NCI-H1436 treated with DMSO at 0.1 percent for 48 hours (cell line): ENCODE measurements at regions not wholly inside any gene's neighbourhood (a gene's known extent, or its start where the extent isn't known, plus 50 kb on each side); places are given as distances from the start of the nearest gene placed in this dataset.

ENCODE experiments used
- DNase-seq: peaks from one replicate; lab custom pipeline; 2025; lab: John Stamatoyannopoulos, UW

DNA sequence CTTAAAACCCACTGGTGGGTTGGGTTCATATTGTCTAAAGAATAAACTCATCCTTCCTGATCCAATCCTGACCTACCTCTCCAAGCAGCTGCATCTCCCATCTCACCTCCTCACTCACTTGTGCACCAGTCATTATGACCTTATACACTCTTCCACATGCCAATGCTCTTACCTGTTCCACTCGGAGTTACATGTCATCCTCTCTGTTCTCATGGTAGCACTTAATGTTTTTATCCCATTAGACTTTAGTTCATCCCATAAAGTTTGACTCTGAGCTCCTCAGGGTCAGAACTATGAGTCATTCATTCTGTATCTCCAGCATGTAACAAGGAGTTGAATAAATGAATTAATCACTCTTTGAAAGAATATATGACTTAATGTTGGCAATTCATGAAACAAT lies 330.2 kb downstream of the KLF12 start:
- no peak for DNase-seq

DNA sequence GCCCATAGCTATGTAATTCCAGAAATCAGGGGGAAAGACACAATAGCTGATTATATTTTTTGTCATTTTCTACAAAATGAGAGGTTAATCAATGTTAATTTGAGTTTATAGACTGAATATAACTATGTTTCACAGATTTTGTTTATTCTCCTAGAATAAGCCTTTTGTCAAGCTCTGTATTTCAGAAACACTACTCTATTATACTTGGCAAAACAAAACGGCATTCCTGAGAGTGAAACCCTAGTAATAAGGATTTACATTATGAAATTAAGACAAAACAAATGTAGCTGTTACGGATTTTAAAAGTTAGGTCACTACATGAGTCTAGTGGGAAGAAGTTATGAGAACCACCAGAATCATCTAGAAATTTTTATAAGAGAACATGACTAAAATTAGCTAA lies 334.2 kb downstream of the KLF12 start:
- no peak for DNase-seq

DNA sequence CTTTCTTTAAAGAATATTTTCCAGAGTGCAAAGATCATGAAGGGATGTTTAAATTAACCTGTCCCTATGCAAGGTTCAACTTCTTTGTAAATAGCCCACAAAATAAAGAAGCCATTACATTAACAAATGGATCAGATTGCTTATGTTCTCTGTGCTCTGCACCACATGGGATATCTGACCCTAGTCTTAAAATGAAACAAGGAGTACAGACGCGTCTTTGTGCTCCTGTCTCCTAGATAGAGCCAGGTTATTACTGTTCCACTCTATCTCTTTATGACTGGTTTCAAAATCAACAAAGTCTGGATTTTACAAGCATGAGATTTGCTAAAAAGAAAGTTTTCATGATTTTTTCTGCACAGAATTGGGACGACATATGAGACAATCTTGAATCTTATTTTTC lies 339.4 kb downstream of the KLF12 start:
- no peak for DNase-seq

DNA sequence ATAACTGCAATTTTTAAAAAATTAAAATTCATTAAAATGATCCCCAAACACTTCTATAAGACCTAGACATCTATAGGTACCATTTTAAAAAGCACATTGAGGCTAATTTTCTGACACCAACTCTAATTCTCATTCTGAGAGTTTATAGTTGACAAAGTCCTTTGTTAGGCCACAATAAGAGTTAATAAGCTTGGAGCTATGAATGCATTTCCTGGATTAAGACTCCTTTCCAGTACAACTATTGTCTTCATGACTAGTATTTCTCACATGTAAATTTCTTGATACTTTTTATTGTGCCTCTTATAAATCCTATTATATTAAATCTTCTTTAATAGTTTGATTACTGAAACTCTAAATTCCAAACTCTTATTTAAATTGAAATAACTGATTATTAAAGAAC lies 340.8 kb downstream of the KLF12 start:
- DNase-seq = no peak

DNA sequence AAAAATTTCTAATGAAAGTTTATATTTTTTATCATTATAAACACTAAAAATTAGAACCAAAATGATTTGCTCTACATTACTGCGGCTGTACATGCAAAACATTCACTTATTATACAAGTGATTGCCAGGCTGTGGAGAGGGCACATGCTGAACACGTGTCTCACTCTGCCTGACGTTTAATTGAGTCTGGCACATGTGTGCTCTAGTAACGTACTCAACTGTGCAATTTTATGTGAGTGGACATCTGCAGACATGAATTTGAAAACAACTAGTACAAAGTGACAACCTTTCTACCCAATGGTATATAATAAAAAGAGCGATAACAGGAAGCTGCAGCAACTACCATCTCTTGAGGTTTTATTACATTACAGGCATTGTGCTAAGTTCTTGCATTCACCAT lies 341.4 kb downstream of the KLF12 start:
- DNase-seq = no peak

DNA sequence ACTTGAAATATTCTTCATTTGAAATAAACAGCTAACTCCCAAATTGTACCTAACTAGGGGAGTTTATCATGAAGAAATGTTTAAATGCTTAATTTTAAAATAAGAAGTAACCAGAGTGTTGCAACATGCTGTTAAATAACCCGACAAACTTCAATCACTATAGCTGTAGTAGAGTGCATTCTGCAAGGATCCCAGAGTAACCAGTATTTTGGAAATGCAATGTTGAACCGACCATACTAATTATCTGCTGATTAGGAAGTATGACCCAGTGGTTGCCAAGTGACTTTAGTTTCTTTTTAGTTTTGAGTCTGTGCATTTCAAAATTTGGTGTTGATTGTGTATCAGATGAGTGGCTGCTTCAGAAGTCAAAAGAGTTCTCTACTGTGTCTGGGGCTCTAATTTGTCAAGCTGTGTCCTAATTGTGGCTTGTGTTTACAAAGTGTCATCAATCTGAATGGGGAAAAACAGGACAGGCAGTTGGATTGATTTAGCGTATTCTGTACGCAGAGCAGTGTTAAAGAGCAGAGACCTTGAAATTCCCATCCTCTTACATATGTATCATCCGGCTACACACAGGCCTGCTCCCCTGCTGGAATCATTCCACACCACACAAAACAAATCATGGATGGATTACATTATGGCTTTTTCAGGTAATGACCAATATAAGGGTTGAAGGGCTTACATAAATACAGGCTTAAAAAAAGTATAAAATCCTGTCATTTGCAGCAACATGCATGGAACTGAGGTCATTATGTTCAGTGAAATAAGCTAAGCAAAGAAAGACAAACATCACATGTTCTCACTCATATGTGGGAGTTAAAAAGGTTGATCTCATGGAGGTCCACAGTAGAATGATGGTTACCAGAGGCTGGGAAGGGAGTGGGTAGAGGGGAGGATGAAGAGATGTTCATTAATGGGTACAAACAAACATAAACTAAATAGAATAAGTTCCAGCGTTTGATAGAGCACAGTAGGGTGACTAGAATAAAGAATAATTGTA lies 351.5 kb downstream of the KLF12 start:
- DNase-seq = no peak

DNA sequence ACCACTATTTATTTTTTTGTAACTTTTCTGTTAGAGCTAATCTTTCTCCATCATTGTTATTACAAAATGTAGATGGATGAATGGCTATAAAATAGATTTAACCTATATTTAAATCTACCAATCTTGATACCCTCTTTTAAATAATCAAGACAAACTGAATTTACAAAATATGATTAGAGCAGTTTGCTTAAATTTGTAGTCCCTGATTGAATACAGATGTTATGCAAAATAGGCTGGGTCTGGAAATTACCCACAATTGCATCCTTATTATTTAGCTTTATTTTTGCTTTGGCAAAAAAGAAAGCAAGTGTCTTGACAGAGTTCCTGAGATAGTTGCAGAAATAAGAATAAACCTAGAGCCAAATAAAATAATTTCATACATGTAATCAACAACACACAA lies 352.8 kb downstream of the KLF12 start:
- no peak for DNase-seq

DNA sequence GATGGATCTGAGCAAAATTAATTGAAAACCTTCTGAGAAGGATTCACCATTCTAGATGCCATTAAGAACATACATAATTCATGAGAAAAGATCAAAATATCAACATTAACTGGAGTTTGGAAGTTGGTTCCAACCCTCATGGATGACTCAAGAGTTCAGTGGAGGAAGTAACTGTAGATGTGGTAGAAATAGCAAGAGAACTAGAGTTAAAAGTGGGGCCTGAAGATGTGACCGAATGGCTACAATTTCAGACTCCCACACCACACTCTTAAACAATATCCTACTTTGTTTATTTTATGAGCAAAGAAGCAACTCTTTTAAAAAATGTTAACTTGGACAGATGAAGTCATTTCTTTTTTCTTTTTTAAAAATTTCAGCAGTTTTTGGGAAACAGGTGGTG lies 354.3 kb downstream of the KLF12 start:
- no peak for DNase-seq

DNA sequence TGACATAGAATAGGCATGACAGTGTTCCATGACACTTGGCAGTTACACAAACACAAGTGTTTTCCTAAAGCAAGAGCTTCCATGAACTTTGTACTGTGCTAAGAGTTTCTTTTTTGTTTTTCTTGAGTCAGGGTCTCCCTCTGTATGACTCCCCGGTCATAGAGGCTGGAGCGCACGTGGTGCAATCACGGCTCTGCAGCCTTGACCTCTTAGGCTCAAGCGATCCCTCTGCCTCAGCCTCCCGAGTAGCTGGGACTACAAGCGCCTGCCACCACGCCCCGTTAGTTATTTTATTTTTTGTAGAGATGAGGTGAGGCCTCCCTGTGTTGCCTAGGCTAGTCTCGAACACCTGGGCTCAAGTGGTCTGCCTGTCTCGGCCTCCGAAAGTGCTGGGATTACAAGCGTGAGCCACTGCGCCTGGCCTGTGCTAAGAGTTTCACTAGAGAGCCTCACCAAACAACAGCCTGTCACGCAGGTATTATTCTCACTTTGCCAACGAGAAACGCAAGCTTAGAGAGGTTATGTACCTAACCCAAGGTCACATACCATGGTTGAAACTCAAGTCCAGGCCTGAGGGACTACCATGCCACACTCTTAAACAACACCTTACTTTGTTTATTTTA lies 355.9 kb downstream of the KLF12 start:
- no peak for DNase-seq

DNA sequence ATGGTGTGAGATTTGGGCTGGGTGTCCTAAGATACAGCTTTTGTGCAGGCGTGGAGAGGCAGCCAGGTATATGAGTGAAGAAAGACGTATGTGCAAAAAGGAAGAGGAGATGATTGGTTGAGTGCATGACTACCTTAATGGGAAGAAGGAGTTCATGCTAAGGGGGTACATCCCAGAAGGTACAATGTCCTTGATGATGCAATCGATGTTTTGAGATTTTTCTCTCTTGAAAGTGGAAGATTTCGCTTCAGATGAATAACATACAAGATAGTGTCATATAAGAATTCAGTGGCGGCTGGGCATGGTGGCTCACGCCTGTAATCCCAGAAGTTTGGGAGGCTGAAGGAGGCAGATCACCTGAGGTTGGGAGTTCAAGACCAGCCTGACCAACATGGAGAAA lies 357.1 kb downstream of the KLF12 start:
- no peak for DNase-seq

DNA sequence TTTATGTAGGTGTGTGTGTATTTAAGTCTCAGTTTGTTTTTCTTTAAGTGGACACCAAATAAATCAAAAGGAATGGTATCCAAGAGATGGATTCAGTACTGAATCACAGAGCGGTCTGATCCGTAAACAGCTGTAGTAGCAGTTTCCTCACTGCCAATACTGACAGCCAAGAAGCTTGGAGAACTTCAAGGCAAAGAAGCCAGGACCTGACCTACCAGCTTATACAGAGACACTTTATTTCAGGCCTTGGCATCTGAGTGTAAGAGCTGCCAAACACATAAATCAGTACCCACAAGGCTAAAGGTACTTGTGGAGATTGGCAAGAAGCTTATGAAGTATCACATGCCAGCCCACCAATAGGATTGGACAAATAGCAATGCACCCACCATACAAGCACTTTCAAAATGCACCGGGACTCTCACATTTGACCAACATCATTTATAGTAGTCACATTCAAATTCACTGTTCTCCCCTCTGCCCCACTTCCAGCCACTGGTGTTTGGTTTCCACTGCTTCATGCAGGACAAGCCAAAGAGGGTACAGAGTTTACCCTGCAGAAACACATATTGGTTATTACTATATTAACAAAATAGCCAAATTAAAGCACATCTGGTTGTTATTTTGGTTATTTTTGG lies 357.9 kb downstream of the KLF12 start:
- DNase-seq = no peak

DNA sequence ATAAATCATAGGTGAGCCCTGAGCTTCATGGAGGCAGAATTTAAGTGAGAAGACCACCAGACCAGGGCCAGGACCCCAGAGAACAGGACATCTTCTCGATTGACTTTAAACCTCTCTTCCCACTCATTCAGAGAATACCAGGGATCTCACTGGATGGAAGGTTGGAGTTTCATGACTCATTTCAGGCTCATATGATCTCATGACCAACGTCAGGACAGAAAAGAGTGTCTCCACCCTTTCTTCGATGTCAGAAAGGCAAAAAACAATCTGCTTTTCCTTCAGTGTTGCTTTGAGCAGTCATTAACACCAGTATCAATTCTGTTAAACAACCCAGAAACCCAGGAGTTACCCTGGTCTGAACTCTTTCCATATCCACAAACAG lies 361.0 kb downstream of the KLF12 start:
- no peak for DNase-seq

DNA sequence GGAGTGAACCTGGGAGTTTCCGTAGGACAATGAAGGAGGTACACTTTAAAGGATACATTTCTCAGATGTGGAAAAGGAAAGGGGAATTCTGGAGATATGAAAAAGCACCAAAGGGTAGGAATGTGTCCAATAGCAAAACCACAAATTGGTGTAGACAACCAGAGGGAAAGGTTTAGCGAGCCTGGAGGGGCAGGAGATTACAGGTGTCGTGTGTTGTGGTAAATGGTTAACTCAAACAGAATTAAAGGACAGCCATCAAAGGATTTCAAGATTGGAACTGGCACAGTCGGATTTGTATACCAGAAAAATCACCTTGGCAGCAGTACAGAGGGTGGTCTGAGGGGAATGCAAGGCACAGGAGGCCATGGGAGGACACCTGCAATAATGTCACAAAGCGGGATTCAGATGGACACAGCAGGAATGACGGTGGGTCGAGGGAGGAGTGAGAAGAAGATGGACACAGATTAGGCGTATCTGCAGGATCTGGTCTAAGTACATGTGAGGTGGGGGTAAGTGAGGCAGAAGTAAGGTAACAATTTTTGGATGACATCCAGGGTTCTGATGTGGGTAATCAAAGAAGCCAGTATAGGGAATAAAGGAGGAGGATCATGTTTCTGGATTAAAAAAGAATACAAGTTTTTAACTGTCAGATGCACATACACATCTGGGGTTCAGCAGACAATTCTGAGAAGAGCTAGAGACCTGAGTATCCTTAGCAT lies 361.6 kb downstream of the KLF12 start:
- DNase-seq = no peak

DNA sequence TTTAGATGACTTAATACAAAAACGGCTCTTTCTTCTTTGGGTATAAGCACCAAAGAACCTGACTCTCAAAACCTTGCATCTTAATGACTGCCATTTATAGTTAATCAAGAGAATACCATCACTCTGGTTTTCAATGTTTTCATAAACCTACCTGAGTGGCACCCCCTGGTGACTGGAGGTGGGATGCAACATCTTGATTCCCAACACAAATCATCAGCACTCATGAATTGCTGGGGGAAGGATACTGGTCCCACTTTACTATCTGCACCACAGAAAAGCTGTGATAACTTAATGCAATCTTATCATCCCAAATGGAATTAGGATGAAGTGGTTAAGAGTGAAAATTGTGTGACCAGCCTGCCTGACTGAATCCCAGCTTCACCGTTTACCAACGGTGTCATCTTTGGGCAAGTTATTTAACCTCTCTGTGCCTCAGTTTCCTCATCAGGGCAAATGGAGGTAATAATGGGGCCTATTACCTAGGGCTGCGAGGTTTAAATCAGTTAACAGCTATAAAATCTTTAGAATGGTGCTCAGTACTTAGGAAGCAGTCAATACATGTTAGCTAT lies 366.4 kb downstream of the KLF12 start:
- DNase-seq = no peak

DNA sequence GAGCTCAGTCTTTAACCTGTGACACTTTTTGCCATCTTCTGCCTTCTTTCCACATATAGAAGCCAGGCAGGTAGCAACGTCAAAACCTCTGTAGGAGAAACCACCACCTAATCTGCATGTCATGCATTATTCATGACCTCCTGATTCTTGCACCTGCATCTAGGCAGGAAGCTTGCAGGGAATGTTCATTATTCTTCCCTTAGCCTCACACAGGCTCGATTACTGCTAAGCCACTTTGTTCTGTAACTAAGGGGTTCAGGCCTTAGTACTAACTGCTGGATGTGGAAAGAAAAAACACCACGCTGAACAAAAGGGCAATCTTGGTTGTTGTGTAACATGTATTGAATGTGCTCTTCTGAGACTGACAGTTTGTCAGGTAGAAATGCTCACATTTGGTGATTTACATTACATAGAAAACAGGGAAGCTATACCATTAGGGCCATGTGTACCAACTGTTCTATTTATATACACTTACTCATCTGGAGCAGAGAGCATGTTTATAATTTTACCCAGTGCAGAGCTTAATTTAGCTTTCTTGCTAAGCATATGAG lies 366.9 kb downstream of the KLF12 start:
- no peak for DNase-seq

DNA sequence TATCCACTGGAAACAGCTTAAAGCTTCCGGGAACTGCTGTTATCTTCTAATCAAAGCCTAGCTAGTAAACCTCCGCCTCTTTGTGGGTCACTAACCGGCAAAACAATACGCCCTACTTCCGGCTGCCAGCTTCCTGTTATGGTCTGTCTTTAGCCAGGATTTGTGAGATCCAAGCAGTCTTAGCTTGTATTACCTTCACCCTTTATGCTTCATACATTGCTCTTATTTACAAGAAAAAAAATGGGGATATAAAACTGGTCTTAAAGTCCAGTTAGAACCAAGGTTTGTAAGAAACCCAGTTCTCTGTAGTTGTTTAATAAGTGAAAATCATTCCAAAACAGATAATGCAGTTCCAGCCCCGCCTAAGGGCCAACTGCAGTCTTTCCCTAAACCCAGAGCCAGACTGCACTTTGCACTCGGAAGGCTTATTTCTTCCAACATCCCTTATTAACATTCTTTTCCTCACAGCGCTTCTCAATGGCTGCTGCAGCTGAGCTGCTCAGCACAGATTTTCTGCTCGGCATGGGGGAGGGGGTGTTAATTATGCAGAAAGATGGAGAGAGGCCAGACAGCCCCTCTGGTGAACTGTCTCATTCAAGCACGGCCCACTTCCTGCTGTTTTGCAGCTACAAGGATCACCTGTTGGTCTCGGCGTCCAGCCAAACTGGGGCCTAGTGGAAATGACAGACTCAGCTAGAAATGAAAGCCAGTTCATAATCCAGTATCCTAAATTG lies 368.4 kb downstream of the KLF12 start:
- peak; percentile 80 for DNase-seq

DNA sequence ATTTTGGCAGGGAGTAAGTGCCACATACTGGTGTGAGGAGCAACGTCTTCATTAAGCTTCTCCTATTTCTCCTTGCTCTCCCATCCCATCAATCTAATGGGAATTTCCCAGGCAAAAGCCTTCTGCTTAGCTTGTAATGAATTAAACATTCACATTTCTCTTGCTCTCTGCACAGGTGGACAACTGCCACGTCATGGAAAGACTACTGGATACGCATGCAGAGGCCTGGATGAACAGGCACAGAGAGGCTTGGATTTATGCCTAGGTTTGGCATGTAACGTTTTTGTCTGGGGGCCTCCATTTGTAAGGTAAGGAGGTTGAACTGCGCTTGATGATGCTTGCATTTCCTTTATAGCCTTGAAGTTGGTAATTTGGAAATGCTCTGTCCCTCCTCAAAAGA lies 374.8 kb downstream of the KLF12 start:
- no peak for DNase-seq

DNA sequence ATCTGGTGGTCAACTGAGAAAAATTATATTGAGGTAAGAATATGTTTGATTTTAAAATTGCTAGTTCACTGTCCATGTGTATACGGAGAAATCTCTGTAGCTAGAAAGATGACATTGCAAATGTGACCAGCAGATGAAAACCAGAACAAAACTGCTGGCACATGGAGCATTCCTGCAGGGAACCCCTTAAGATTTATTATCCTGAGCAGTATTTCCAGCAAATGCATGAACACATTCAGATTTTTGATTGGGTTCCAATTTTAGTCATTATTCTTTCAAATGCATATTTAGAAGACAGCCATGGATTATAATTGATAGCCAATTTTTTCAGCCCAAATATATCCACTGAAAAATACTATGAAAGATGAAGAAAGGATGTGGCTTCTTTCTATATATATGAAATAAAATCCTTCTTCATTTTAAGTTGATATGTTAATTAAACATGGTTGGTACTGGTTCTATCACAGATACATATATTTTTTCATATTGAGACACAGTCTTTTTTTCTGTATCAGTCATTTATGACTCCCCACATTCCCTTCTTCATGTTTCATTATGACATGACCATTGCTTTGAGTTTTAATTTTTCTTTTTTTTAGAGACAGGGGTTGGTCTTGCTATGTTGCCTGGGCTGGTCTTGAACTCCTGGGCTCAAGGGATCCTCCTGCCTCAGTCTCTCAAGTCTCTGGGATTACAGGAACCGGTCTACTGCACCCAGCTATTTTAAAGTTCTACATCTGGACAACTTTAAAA lies 376.5 kb downstream of the KLF12 start:
- no peak for DNase-seq

DNA sequence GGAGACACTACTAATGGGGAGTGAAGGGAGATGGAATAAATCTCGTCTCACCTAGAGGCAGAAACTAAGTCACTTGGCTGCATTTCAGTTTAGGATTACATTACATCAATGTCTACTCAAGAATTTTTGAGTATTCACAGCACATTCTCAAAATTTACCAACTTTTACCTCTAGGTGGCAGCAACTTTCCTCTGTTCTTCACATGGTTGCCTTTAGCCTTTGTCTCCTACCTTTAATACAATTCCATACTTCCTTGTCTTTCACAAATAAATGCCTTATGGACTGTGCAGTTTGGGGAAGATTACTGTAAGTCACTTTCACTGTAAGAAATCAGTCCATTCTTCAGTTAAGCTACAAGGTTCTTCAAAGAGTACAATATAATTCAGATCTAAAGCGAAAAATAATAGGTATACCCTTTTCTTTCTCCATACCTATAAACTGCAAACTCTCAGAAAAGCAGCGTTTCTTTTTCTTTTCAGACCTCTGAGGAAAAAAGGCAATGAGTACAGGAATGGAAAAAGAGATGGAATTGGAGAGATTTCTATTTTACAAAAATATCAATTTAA lies 379.4 kb downstream of the KLF12 start:
- peak; percentile 29 for DNase-seq

DNA sequence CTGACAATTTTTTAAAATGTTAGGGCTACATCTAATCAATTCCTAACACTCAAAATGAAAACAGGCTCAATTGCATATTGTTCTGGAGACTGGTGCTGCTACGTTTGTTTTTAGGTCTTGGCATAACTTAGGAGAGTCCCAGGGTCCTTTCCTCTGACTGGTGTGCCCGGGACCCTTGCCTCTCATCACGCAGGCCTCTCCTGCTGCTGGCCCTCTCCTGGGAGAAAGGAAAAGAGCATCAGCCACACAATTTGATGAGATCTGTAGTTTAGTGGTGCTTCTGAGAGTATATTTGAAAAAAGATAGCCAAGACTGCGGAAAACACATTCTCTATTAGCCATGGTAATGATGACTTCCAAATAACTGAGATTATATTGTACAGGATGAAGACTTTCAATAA lies 380.0 kb downstream of the KLF12 start:
- DNase-seq = no peak
